ENCODE measurements at regions not wholly inside any gene's neighbourhood (a gene's known extent, or its start where the extent isn't known, plus 50 kb on each side); places are given as distances from the start of the nearest gene placed in this dataset.

- no peaks in the 10 kb centered on the region for H3K9me3 ChIP-seq (ENCODE audit: control insufficient read depth, low read length)
These were observed 1019.5 kb downstream of the NR2F1-AS1 start for GRCh38 chr5:92561411-92561959.

GRCh38 chr5:92560698-92561401, 1020.2 kb downstream of the NR2F1-AS1 start:
- H3K9ac ChIP-seq (ENCODE audit: low read length): peak overlapping the region; percentile 24
- peaks cover 1% of the 10 kb centered on the region for H3K4me1 ChIP-seq (ENCODE audit: control insufficient read depth, insufficient read depth, low read depth, low read length)
- H3K79me1 ChIP-seq (replicated peaks; ENCODE audit: low read length, poor library complexity, severe bottlenecking): no peaks in the 10 kb centered on the region
- peak overlapping the region; percentile 39 for H2AFZ ChIP-seq (ENCODE audit: low read depth, low read length)
- H2BK120ac ChIP-seq (ENCODE audit: low read depth, low read length): peak overlapping the region; percentile 22
- H4K91ac ChIP-seq (ENCODE audit: low read length): no peak overlapping the region
- no peak overlapping the region for H2AK5ac ChIP-seq (ENCODE audit: low read length, severe bottlenecking)
- H3K18ac ChIP-seq (ENCODE audit: low read depth in 1 of 2, low read length in 2 of 2): peak overlapping the region in 1 of 2 experiments; percentile 85
- no peak overlapping the region for H4K8ac ChIP-seq (ENCODE audit: low read length)
- H3K4me2 ChIP-seq (ENCODE audit: low read length, poor library complexity, severe bottlenecking): peak overlapping the region; percentile 4
- no peaks in the 10 kb centered on the region for H3K27me3 ChIP-seq (ENCODE audit: control insufficient read depth in 1 of 2, insufficient read depth in 1 of 2, low read length in 2 of 2)
- peak overlapping the region; percentile 36 for H2BK5ac ChIP-seq (ENCODE audit: low read depth, low read length, poor library complexity, severe bottlenecking)
- H3K23ac ChIP-seq (ENCODE audit: low read length in 2 of 2): no peak overlapping the region
- H3K9me3 ChIP-seq (ENCODE audit: control insufficient read depth, low read length): no peaks in the 10 kb centered on the region
- H3K27ac ChIP-seq (ENCODE audit: low read length, poor library complexity, severe bottlenecking): peak overlapping the region; percentile 95
- no peak overlapping the region for H3K14ac ChIP-seq (ENCODE audit: low read length in 2 of 2)
- DNase-seq: peak; percentile 80
- peak overlapping the region in 1 of 2 experiments; percentile 89 for H2BK12ac ChIP-seq (ENCODE audit: low read length in 2 of 2)
- peak overlapping the region in 1 of 2 experiments; percentile 87 for H3K4ac ChIP-seq (ENCODE audit: low read depth in 1 of 2, low read length in 2 of 2)
- no CpG with 5 or more reads among the region's 4 CpGs for WGBS
- no peak overlapping the region for H2BK15ac ChIP-seq (ENCODE audit: low read depth, poor library complexity, severe bottlenecking)
- peak overlapping the region in 1 of 2 experiments; percentile 31 for H3K4me3 ChIP-seq (ENCODE audit: insufficient read depth in 1 of 2, low read depth in 1 of 2, low read length in 2 of 2)
- no peaks in the 10 kb centered on the region for H3K36me3 ChIP-seq (ENCODE audit: control insufficient read depth in 1 of 2, insufficient read depth in 2 of 2, low read depth in 1 of 2, low read length in 2 of 2)

More at GRCh38 chr5:92561411-92561959, 1019.5 kb downstream of the NR2F1-AS1 start:
- no peaks in the 10 kb centered on the region for H3K36me3 ChIP-seq (ENCODE audit: control insufficient read depth in 1 of 2, insufficient read depth in 2 of 2, low read depth in 1 of 2, low read length in 2 of 2)
- H3K4me2 ChIP-seq (ENCODE audit: low read length, poor library complexity, severe bottlenecking): no peak overlapping the region
- no peak overlapping the region for H2BK12ac ChIP-seq (ENCODE audit: low read length in 2 of 2)
- peak; percentile 41 for DNase-seq
- no peak overlapping the region for H2BK5ac ChIP-seq (ENCODE audit: low read depth, low read length, poor library complexity, severe bottlenecking)
- peak overlapping the region; percentile 74 for H3K27ac ChIP-seq (ENCODE audit: low read length, poor library complexity, severe bottlenecking)
- H3K79me1 ChIP-seq (replicated peaks; ENCODE audit: low read length, poor library complexity, severe bottlenecking): no peaks in the 10 kb centered on the region
- H3K14ac ChIP-seq (ENCODE audit: low read length in 2 of 2): no peak overlapping the region
- H2BK120ac ChIP-seq (ENCODE audit: low read depth, low read length): no peak overlapping the region
- H4K8ac ChIP-seq (ENCODE audit: low read length): no peak overlapping the region
- H3K4me3 ChIP-seq (ENCODE audit: insufficient read depth in 1 of 2, low read depth in 1 of 2, low read length in 2 of 2): no peak overlapping the region
- H2BK15ac ChIP-seq (ENCODE audit: low read depth, poor library complexity, severe bottlenecking): no peak overlapping the region
- H3K9ac ChIP-seq (ENCODE audit: low read length): peak overlapping the region; percentile 7
- peaks cover 1% of the 10 kb centered on the region for H3K4me1 ChIP-seq (ENCODE audit: control insufficient read depth, insufficient read depth, low read depth, low read length)
- H2AK5ac ChIP-seq (ENCODE audit: low read length, severe bottlenecking): no peak overlapping the region
- H3K4ac ChIP-seq (ENCODE audit: low read depth in 1 of 2, low read length in 2 of 2): no peak overlapping the region
- H3K18ac ChIP-seq (ENCODE audit: low read depth in 1 of 2, low read length in 2 of 2): no peak overlapping the region
- WGBS: no CpG with 5 or more reads among the region's 1 CpG
- H4K91ac ChIP-seq (ENCODE audit: low read length): no peak overlapping the region
- H3K23ac ChIP-seq (ENCODE audit: low read length in 2 of 2): no peak overlapping the region
- no peak overlapping the region for H2AFZ ChIP-seq (ENCODE audit: low read depth, low read length)
- no peaks in the 10 kb centered on the region for H3K27me3 ChIP-seq (ENCODE audit: control insufficient read depth in 1 of 2, insufficient read depth in 1 of 2, low read length in 2 of 2)

- WGBS: 17% methylated on average over 3 of the region's 3 CpGs
- Histone ChIP-seq H2BK15ac (ENCODE audit: low read depth, poor library complexity, severe bottlenecking) (no peak overlapping the region), H3K36me3 (ENCODE audit: control insufficient read depth in 1 of 2, insufficient read depth in 2 of 2, low read depth in 1 of 2, low read length in 2 of 2) (no peaks in the 10 kb centered on the region), H3K4me1 (ENCODE audit: control insufficient read depth, insufficient read depth, low read depth, low read length) (peaks cover 1% of the 10 kb centered on the region), H3K4ac (ENCODE audit: low read depth in 1 of 2, low read length in 2 of 2) (no peak overlapping the region), H2AFZ (ENCODE audit: low read depth, low read length) (no peak overlapping the region), H3K14ac (ENCODE audit: low read length in 2 of 2) (no peak overlapping the region), H3K27ac (ENCODE audit: low read length, poor library complexity, severe bottlenecking) (peak overlapping the region; percentile 96), H3K4me2 (ENCODE audit: low read length, poor library complexity, severe bottlenecking) (no peak overlapping the region), H3K18ac (ENCODE audit: low read depth in 1 of 2, low read length in 2 of 2) (no peak overlapping the region), H4K91ac (ENCODE audit: low read length) (no peak overlapping the region), H3K9ac (ENCODE audit: low read length) (no peak overlapping the region), H2AK5ac (ENCODE audit: low read length, severe bottlenecking) (no peak overlapping the region), H4K8ac (ENCODE audit: low read length) (no peak overlapping the region), H2BK5ac (ENCODE audit: low read depth, low read length, poor library complexity, severe bottlenecking) (peak overlapping the region; percentile 90), H2BK12ac (ENCODE audit: low read length in 2 of 2) (no peak overlapping the region), H3K27me3 (ENCODE audit: control insufficient read depth in 1 of 2, insufficient read depth in 1 of 2, low read length in 2 of 2) (no peaks in the 10 kb centered on the region), H3K9me3 (ENCODE audit: control insufficient read depth, low read length) (no peaks in the 10 kb centered on the region), H3K23ac (ENCODE audit: low read length in 2 of 2) (no peak overlapping the region), H3K4me3 (ENCODE audit: insufficient read depth in 1 of 2, low read depth in 1 of 2, low read length in 2 of 2) (no peak overlapping the region), H2BK120ac (ENCODE audit: low read depth, low read length) (no peak overlapping the region), H3K79me1 (replicated peaks; ENCODE audit: low read length, poor library complexity, severe bottlenecking) (no peaks in the 10 kb centered on the region)
- DNase-seq: peak; percentile 35
These were observed 1021.2 kb downstream of the NR2F1-AS1 start for GRCh38 chr5:92559781-92560180.

- no peaks in the 10 kb centered on the region for H3K9me3 ChIP-seq (ENCODE audit: control insufficient read depth, low read length)
- no peak overlapping the region for H2AFZ ChIP-seq (ENCODE audit: low read depth, low read length)
- H2AK5ac ChIP-seq (ENCODE audit: low read length, severe bottlenecking): peak overlapping the region; percentile 81
- no peak overlapping the region for H2BK120ac ChIP-seq (ENCODE audit: low read depth, low read length)
- H2BK15ac ChIP-seq (ENCODE audit: low read depth, poor library complexity, severe bottlenecking): no peak overlapping the region
- H3K4ac ChIP-seq (ENCODE audit: low read depth in 1 of 2, low read length in 2 of 2): peak overlapping the region in 1 of 2 experiments; percentile 35
- H3K14ac ChIP-seq (ENCODE audit: low read length in 2 of 2): no peak overlapping the region
- H4K8ac ChIP-seq (ENCODE audit: low read length): no peak overlapping the region
- H3K23ac ChIP-seq (ENCODE audit: low read length in 2 of 2): no peak overlapping the region
- peaks cover 1% of the 10 kb centered on the region for H3K4me1 ChIP-seq (ENCODE audit: control insufficient read depth, insufficient read depth, low read depth, low read length)
- H2BK5ac ChIP-seq (ENCODE audit: low read depth, low read length, poor library complexity, severe bottlenecking): peak overlapping the region; percentile 90
- H4K91ac ChIP-seq (ENCODE audit: low read length): no peak overlapping the region
- 94% methylated on average over 3 of the region's 4 CpGs for WGBS
- H3K79me1 ChIP-seq (replicated peaks; ENCODE audit: low read length, poor library complexity, severe bottlenecking): no peaks in the 10 kb centered on the region
- H3K9ac ChIP-seq (ENCODE audit: low read length): no peak overlapping the region
- H3K4me3 ChIP-seq (ENCODE audit: insufficient read depth in 1 of 2, low read depth in 1 of 2, low read length in 2 of 2): no peak overlapping the region
- H3K27me3 ChIP-seq (ENCODE audit: control insufficient read depth in 1 of 2, insufficient read depth in 1 of 2, low read length in 2 of 2): no peaks in the 10 kb centered on the region
- H3K27ac ChIP-seq (ENCODE audit: low read length, poor library complexity, severe bottlenecking): peak overlapping the region; percentile 96
- DNase-seq: no peak
- H3K4me2 ChIP-seq (ENCODE audit: low read length, poor library complexity, severe bottlenecking): no peak overlapping the region
- peak overlapping the region in 1 of 2 experiments; percentile 87 for H2BK12ac ChIP-seq (ENCODE audit: low read length in 2 of 2)
- H3K36me3 ChIP-seq (ENCODE audit: control insufficient read depth in 1 of 2, insufficient read depth in 2 of 2, low read depth in 1 of 2, low read length in 2 of 2): no peaks in the 10 kb centered on the region
- H3K18ac ChIP-seq (ENCODE audit: low read depth in 1 of 2, low read length in 2 of 2): peak overlapping the region in 1 of 2 experiments; percentile 54
These were observed 1021.7 kb downstream of the NR2F1-AS1 start for GRCh38 chr5:92559331-92559730.
